ENCODE measurements at regions not wholly inside any gene's neighbourhood (a gene's known extent, or its start where the extent isn't known, plus 50 kb on each side); places are given as distances from the start of the nearest gene placed in this dataset.

DNA sequence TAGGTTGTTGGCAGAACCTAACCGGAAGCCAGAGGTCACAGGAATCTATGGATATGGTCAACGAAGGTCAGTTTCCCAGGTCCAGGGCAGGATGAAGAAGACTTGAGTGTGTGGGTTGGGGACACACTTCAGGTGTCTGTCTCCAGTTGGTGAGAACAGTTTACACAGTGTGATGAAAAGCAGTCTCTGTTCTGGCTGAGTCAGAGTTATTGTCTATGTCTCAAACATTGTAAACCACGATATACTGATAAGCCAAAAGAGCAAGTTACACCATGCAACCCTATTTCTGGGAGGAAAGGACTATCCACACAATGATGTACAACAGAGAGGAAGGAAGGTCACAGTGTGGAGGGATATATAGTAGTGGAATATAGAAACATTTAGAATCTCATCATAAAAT, 187.1 kb upstream of the C1QTNF7 start:
- in situ Hi-C loops (cut with HindIII; ENCODE audit: low pct_unique_long_range_greater_than_20kb, low sequenced_read_pairs), result no loop called here
- no peak for DNase-seq (ENCODE audit: low read depth)

DNA sequence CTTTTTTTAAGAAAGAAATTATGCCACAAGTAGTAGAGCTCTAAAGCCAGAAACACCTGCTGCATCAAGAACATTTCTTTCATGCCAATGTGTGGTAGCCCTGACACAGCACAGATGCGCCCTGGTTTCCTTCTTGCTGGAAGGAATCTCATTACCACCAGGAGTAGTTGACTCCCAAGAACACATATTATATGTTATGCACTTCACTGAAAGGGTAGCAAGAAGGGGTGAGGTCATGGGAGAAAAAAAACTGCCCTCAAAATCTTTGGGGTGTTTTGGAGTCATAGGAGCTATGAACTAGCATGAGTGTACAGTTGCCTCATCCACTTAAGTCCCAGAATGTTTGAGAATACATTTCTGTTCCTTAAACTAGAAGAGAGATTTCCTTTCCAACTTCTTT, 185.8 kb upstream of the C1QTNF7 start:
- DNase-seq (ENCODE audit: low read depth), result no peak
- in situ Hi-C loops (cut with HindIII; ENCODE audit: low pct_unique_long_range_greater_than_20kb, low sequenced_read_pairs), result no loop called here

GRCh38 chr4:15244354-15244753, 183.5 kb upstream of the C1QTNF7 start:
- no peak for DNase-seq (ENCODE audit: low read depth)
- in situ Hi-C loops (cut with HindIII; ENCODE audit: low pct_unique_long_range_greater_than_20kb, low sequenced_read_pairs), result no loop called here

GRCh38 chr4:15245006-15245530, 182.8 kb upstream of the C1QTNF7 start:
- in situ Hi-C loops (cut with HindIII; ENCODE audit: low pct_unique_long_range_greater_than_20kb, low sequenced_read_pairs), result no loop called here
- no peak for DNase-seq (ENCODE audit: low read depth)

GRCh38 chr4:15250021-15250441, 177.8 kb upstream of the C1QTNF7 start:
- no peak for DNase-seq (ENCODE audit: low read depth)
- in situ Hi-C loops (cut with HindIII; ENCODE audit: low pct_unique_long_range_greater_than_20kb, low sequenced_read_pairs), result no loop called here

GRCh38 chr4:15253349-15253748, 174.5 kb upstream of the C1QTNF7 start:
- no peak for DNase-seq (ENCODE audit: low read depth)
- in situ Hi-C loops (cut with HindIII; ENCODE audit: low pct_unique_long_range_greater_than_20kb, low sequenced_read_pairs), result no loop called here

DNA sequence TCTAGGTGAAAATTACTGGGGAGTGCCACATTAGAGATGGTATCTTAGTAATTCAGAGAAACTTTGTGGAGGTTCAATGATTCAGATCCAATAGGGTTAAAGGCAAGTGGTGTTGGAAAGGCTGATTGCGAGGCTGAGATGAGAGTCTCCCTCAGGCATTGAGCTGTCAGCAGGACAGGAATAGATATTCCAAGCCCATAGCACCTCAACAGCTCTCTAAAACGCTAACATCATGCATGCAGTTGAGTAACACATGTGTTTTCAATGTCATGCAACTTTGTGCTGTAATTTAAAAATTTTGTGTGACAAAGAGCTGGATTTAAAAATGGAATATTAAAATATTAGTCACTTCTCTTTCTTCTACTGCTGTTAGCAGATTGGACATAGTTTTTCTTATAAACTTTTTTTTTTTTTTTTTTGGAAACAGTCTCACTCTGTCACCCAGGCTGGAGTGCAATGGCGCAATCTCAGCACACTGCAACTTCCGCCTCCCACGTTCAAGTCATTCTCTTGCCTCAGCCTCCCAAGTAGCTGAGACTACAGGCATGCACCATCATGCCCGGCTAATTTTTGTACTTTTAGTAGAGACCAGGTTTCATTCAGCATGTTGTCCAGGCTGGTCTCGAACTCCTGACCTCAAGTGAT, 173.5 kb upstream of the C1QTNF7 start:
- in situ Hi-C loops (cut with HindIII; ENCODE audit: low pct_unique_long_range_greater_than_20kb, low sequenced_read_pairs), result no loop called here
- DNase-seq (ENCODE audit: low read depth), result no peak

GRCh38 chr4:15255537-15255936, 172.3 kb upstream of the C1QTNF7 start:
- DNase-seq (ENCODE audit: low read depth), result no peak
- in situ Hi-C loops (cut with HindIII; ENCODE audit: low pct_unique_long_range_greater_than_20kb, low sequenced_read_pairs), result no loop called here

DNA sequence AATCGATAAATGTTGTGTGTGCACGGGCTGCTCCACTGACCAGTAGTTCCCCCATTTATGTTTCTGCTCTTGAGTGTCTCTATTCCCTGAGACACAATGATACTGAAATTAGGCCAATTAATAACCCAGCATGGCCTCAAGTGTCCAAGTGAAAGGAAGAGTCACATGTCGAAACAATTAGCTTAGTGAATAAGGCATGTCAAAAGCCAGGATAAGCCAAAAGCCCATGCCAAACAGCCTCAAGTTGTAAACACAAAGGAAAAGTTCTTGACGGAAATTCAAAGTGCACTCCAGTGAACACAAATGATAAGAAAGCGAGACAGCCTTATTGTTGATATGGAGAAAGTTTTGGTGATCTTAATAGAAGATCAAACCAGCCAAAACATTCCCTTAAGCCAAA, 167.1 kb upstream of the C1QTNF7 start:
- in situ Hi-C loops (cut with HindIII; ENCODE audit: low pct_unique_long_range_greater_than_20kb, low sequenced_read_pairs), result no loop called here
- DNase-seq (ENCODE audit: low read depth), result no peak

- no peak for DNase-seq (ENCODE audit: low read depth)
- in situ Hi-C loops (cut with HindIII; ENCODE audit: low pct_unique_long_range_greater_than_20kb, low sequenced_read_pairs), result no loop called here
Observed at GRCh38 chr4:15262396-15262795, 165.4 kb upstream of the C1QTNF7 start.

DNA sequence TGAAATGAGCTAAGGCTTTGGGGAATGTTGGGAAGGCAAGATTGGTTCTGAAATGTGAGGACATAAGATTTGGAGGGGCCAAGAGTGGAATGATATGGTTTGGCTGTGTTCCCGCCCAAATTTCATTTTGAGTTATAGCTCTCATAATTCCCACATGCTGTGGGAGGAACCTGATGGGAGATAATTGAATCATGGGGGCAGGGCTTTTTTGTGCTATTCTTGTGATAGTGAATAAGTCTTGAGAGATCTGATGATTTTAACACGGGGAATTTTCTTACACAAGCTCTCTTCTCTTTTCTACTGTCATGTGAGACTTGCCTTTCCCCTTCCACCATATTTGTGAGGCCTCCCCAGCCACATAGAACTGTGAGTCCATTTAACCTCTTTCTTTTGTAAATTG, 157.6 kb upstream of the C1QTNF7 start:
- DNase-seq (ENCODE audit: low read depth), result no peak
- in situ Hi-C loops (cut with HindIII; ENCODE audit: low pct_unique_long_range_greater_than_20kb, low sequenced_read_pairs), result no loop called here

- DNase-seq (ENCODE audit: low read depth), result no peak
- in situ Hi-C loops (cut with HindIII; ENCODE audit: low pct_unique_long_range_greater_than_20kb, low sequenced_read_pairs), result no loop called here
Observed at GRCh38 chr4:15286041-15286440, 141.8 kb upstream of the C1QTNF7 start.

DNA sequence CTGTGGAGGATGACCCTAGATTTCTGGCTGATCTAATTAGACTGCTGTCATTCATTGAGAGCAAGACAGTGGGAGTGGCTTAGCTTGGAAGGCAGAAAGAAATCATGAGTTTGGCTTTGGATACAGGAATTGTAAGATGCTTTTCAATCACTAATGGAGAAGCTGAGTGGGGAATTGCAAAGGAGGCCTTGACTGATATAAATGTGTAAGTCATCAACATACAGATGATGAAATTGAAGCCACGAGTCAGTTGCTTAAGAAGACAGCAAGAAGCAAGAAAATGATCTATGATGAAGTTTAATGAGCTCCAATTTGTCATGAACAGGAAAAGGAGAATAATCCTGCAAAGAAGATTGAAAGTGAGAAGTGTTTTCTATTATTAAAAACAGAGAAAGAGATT, 136.7 kb upstream of the C1QTNF7 start:
- no peak for DNase-seq (ENCODE audit: low read depth)
- in situ Hi-C loops (cut with HindIII; ENCODE audit: low pct_unique_long_range_greater_than_20kb, low sequenced_read_pairs), result no loop called here

DNA sequence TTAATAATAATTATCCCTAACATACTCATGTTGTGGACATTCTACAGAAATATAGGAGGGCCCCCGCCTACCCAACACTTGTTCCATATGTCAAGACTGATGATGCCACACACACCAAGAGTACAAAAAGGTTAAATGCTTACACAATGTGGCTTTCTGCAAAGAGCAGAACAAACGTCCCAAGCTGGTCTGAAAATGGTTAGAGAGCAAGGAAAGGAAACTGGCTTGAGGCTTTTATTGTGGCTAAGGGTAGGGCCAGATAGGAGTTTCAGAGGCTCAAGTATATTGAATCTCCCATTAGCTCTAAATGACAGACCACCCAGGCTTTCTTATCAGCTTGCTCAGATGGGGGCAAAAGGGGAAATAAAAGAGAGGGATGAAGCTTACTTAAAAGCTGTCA, 134.1 kb upstream of the C1QTNF7 start:
- in situ Hi-C loops (cut with HindIII; ENCODE audit: low pct_unique_long_range_greater_than_20kb, low sequenced_read_pairs), result no loop called here
- DNase-seq (ENCODE audit: low read depth), result no peak

DNA sequence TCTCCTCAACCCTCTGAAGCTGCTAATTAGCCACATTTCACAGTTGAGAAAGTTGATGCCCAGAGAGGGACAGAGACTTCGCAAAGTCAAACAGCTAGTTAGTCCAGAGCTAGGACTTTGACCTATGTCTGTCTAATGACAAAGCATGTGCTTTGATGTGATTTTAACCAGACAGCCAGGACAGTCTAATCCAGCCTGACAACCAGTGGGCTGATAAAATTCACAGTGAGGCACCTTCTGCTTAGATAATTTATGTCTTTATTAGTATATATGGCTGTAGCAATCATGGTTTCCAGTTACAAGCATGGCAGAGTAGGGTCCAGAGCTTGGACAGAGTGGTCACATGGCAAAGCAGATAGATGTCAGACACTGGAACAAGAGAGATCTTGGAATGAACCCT, 133.6 kb upstream of the C1QTNF7 start:
- in situ Hi-C loops (cut with HindIII; ENCODE audit: low pct_unique_long_range_greater_than_20kb, low sequenced_read_pairs), result no loop called here

GRCh38 chr4:15294832-15295231, 133.0 kb upstream of the C1QTNF7 start:
- in situ Hi-C loops (cut with HindIII; ENCODE audit: low pct_unique_long_range_greater_than_20kb, low sequenced_read_pairs), result no loop called here

More for the DNA sequence above, 133.6 kb upstream of the C1QTNF7 start:
- no peak for DNase-seq (ENCODE audit: low read depth)

DNA sequence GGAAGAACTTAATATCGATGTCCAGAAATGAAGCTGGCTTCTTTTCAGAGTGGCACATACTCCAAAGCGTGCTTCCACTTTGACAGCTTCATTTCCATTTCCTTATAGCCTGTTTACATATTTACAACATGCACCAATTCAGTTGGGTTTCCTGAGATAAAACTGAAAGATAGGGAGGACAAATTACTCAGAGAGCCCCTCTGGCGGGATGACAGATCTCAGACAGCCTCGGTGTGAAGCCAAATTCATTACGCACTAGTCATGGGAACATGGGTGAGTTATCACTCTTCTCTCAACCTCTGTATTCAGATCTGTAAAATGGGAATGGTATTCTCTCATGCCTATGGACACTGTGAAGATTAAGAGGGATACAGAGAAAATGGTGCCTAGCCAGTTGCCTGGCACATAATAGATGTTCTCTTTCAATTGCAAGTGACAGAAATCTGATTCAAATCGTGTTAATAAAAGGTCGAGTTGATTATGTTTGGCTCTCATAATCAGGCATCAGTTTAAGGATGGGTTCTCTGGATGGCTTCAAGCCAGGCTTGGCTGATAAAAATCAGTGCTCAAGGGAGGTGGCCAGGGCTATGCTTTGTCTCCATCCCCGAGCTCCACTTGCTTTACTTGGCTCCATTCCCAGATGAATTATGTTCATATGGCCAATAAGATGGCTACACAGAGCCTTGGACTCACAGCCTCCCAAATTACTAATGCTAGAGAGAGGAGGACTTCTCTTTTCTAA, 132.2 kb upstream of the C1QTNF7 start:
- DNase-seq (ENCODE audit: low read depth), result peak; percentile 2
- in situ Hi-C loops (cut with HindIII; ENCODE audit: low pct_unique_long_range_greater_than_20kb, low sequenced_read_pairs), result no loop called here

More at GRCh38 chr4:15294832-15295231, 133.0 kb upstream of the C1QTNF7 start:
- DNase-seq (ENCODE audit: low read depth), result no peak

GRCh38 chr4:15297344-15297743, 130.5 kb upstream of the C1QTNF7 start:
- no peak for DNase-seq (ENCODE audit: low read depth)
- in situ Hi-C loops (cut with HindIII; ENCODE audit: low pct_unique_long_range_greater_than_20kb, low sequenced_read_pairs), result no loop called here

- DNase-seq (ENCODE audit: low read depth), result no peak
- in situ Hi-C loops (cut with HindIII; ENCODE audit: low pct_unique_long_range_greater_than_20kb, low sequenced_read_pairs), result no loop called here
Observed at GRCh38 chr4:15299627-15300026, 128.2 kb upstream of the C1QTNF7 start.
